ENCODE measurements at regions not wholly inside any gene's neighbourhood (a gene's known extent, or its start where the extent isn't known, plus 50 kb on each side); places are given as distances from the start of the nearest gene placed in this dataset.

GRCh38 chr6:1538810-1539478, 70.8 kb upstream of the FOXC1 start:
- no peaks in the 10 kb centered on the region for H3K4me1 ChIP-seq (ENCODE audit: low read length)
- H3K4me3 ChIP-seq (ENCODE audit: low read length): no peak overlapping the region
- no peak for TF ChIP-seq EZH2phosphoT487 (IDR thresholded peaks at IDR 0.05; ENCODE audit: low read length)
- TF ChIP-seq CTCF (IDR thresholded peaks at IDR 0.05; ENCODE audit: low read length): no peak
- no peak for TF ChIP-seq EZH2 (optimal IDR thresholded peaks at IDR 0.05; ENCODE audit: low read depth, low read length)
- no peak overlapping the region for H3K9ac ChIP-seq (ENCODE audit: low read length)
- H3K27ac ChIP-seq (ENCODE audit: low read length): no peak overlapping the region
- H3K79me2 ChIP-seq (ENCODE audit: low read length): no peaks in the 10 kb centered on the region
- H4K20me1 ChIP-seq (ENCODE audit: insufficient read depth, low read length): no peaks in the 10 kb centered on the region
- H3F3A ChIP-seq (ENCODE audit: insufficient read depth, low read length): no peaks in the 10 kb centered on the region
- H3K9me3 ChIP-seq (replicated peaks; ENCODE audit: insufficient read depth, low read length): no peaks in the 10 kb centered on the region
- H3K27me3 ChIP-seq (replicated peaks; ENCODE audit: insufficient read depth, low read length): no peaks in the 10 kb centered on the region
- H2AFZ ChIP-seq (ENCODE audit: low read length): no peak overlapping the region
- DNase-seq: no peak
- H3K36me3 ChIP-seq (replicated peaks; ENCODE audit: insufficient read depth, low read length): no peaks in the 10 kb centered on the region
- no peak overlapping the region for H3K4me2 ChIP-seq (ENCODE audit: low read depth, low read length)
- H3K9me2 ChIP-seq (replicated peaks; ENCODE audit: insufficient read depth, low read length): no peaks in the 10 kb centered on the region

- Histone ChIP-seq H2AFZ (ENCODE audit: low read length) (no peak overlapping the region), H3K27ac (ENCODE audit: low read length) (no peak overlapping the region), H3K9ac (ENCODE audit: low read length) (no peak overlapping the region), H3K79me2 (ENCODE audit: low read length) (no peaks in the 10 kb centered on the region), H3K4me2 (ENCODE audit: low read depth, low read length) (no peak overlapping the region), H3K9me2 (replicated peaks; ENCODE audit: insufficient read depth, low read length) (no peaks in the 10 kb centered on the region), H3K36me3 (replicated peaks; ENCODE audit: insufficient read depth, low read length) (no peaks in the 10 kb centered on the region), H3F3A (ENCODE audit: insufficient read depth, low read length) (no peaks in the 10 kb centered on the region), H3K4me3 (ENCODE audit: low read length) (no peak overlapping the region), H3K9me3 (replicated peaks; ENCODE audit: insufficient read depth, low read length) (no peaks in the 10 kb centered on the region), H3K27me3 (replicated peaks; ENCODE audit: insufficient read depth, low read length) (no peaks in the 10 kb centered on the region), H3K4me1 (ENCODE audit: low read length) (no peaks in the 10 kb centered on the region), H4K20me1 (ENCODE audit: insufficient read depth, low read length) (no peaks in the 10 kb centered on the region)
- no peak for TF ChIP-seq CTCF (IDR thresholded peaks at IDR 0.05; ENCODE audit: low read length)
- no peak for TF ChIP-seq EZH2 (optimal IDR thresholded peaks at IDR 0.05; ENCODE audit: low read depth, low read length)
- TF ChIP-seq EZH2phosphoT487 (IDR thresholded peaks at IDR 0.05; ENCODE audit: low read length): no peak
- DNase-seq: no peak
These were observed 68.7 kb upstream of the FOXC1 start for GRCh38 chr6:1540864-1541521.

GRCh38 chr6:1542335-1542734, 67.4 kb upstream of the FOXC1 start:
- Histone ChIP-seq H3K4me3 (ENCODE audit: low read length) (no peak overlapping the region), H2AFZ (ENCODE audit: low read length) (no peak overlapping the region), H3K9me3 (replicated peaks; ENCODE audit: insufficient read depth, low read length) (no peaks in the 10 kb centered on the region), H3K9ac (ENCODE audit: low read length) (no peak overlapping the region), H3F3A (ENCODE audit: insufficient read depth, low read length) (no peaks in the 10 kb centered on the region), H3K9me2 (replicated peaks; ENCODE audit: insufficient read depth, low read length) (no peaks in the 10 kb centered on the region), H3K27ac (ENCODE audit: low read length) (no peak overlapping the region), H3K4me1 (ENCODE audit: low read length) (no peaks in the 10 kb centered on the region), H3K27me3 (replicated peaks; ENCODE audit: insufficient read depth, low read length) (no peaks in the 10 kb centered on the region), H4K20me1 (ENCODE audit: insufficient read depth, low read length) (no peaks in the 10 kb centered on the region), H3K36me3 (replicated peaks; ENCODE audit: insufficient read depth, low read length) (no peaks in the 10 kb centered on the region), H3K4me2 (ENCODE audit: low read depth, low read length) (no peak overlapping the region), H3K79me2 (ENCODE audit: low read length) (no peaks in the 10 kb centered on the region)
- TF ChIP-seq EZH2 (optimal IDR thresholded peaks at IDR 0.05; ENCODE audit: low read depth, low read length): no peak
- TF ChIP-seq EZH2phosphoT487 (IDR thresholded peaks at IDR 0.05; ENCODE audit: low read length): no peak
- TF ChIP-seq CTCF (IDR thresholded peaks at IDR 0.05; ENCODE audit: low read length): no peak
- no peak for DNase-seq
